Neural progenitor cell (in vitro differentiated cells): ENCODE measurements at regions not wholly inside any gene's neighbourhood (a gene's known extent, or its start where the extent isn't known, plus 50 kb on each side); places are given as distances from the start of the nearest gene placed in this dataset.

Experiments used
- EZH2 ChIP-seq: fragments of 200-600 bp; sonication (generic); IDR thresholded peaks from 2 replicates; pipeline ENCODE4 v1.6.1; 2017; ENCODE audit warnings: antibody characterized with exemption, mild to moderate bottlenecking, moderate library complexity
- TF ChIP-seq, protein P1 (sequence below): fragments of 200-600 bp; sonication (generic); IDR thresholded peaks from 2 replicates; pipeline ENCODE4 v1.5.1; 2017; ENCODE audit warnings: antibody characterized with exemption, mild to moderate bottlenecking

DNA sequence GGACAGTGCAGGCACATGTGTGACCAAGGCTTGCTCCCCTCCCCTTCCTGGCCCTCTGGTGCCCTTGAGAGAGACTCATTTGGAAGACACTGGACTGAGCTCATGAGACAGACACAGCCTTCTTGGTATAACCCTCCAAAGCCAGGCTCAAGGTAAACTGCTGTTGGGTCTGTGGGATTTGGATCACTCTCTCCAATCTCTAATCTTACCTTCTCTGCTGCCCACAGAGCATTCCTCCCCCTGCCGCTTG is 105.0 kb upstream of the MAMLD1 start:
- TF ChIP-seq EZH2, result no peak
- TF ChIP-seq, protein P1, sequence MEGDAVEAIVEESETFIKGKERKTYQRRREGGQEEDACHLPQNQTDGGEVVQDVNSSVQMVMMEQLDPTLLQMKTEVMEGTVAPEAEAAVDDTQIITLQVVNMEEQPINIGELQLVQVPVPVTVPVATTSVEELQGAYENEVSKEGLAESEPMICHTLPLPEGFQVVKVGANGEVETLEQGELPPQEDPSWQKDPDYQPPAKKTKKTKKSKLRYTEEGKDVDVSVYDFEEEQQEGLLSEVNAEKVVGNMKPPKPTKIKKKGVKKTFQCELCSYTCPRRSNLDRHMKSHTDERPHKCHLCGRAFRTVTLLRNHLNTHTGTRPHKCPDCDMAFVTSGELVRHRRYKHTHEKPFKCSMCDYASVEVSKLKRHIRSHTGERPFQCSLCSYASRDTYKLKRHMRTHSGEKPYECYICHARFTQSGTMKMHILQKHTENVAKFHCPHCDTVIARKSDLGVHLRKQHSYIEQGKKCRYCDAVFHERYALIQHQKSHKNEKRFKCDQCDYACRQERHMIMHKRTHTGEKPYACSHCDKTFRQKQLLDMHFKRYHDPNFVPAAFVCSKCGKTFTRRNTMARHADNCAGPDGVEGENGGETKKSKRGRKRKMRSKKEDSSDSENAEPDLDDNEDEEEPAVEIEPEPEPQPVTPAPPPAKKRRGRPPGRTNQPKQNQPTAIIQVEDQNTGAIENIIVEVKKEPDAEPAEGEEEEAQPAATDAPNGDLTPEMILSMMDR, result no peak
